ENCODE measurements at regions not wholly inside any gene's neighbourhood (a gene's known extent, or its start where the extent isn't known, plus 50 kb on each side); places are given as distances from the start of the nearest gene placed in this dataset.

DNA sequence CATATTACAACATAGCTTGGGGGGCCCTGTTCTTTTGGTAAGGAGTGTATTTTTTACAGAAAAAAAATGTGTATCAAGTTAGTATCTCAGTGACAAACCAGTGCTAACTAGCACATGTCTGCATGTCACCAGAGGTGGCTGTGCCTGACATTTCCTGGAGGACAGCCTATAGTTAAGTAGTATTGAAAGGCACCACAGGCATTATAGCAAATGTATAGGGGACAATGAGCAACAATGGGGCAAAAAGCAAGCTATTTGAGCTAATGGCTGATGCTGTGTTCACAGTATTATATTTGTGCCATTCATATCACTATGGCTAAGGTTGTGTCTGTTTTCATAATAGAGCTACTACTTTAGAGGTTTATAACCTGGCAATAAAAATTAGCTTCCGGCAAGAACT is 1644.0 kb downstream of the MAT2B start:
- DNase-seq: no peak

DNA sequence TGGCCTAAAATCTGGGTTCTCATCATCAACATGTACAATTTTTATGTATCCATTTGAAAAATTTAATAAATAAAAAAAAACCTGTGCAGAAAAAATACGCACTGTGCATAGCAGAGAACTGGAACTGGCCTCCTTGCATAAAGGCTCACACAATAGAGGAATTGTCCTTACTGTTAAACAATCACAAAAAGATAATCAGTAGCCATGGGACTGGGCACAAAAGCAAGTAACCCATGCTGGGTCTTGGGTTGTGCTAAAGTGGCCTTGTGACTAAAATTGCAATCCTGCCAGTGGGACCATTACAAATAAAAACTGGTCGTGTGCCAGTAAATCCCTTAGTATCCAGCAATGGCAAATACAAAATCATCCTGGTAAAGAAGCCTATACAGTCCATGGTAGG is 1646.6 kb downstream of the MAT2B start:
- no peak for DNase-seq

DNA sequence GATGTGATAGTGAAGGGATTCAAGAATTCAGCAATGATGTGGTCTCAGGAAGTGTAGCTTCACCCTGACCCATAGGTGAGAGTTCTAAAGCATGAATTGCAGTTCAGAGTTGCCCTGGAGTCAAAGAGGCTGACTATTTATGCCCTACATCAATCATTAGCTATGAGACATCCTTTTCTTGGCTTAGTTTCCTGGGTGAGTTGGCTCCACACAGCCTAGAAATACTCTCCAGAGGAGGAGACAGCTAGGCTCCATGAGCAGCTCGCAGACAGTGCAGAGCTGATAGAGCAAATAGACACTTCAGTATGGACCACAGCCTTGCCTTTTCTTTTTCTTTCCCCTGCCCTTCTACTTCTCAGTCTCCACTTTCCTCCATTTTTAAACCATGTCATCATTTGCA is 1651.8 kb downstream of the MAT2B start:
- DNase-seq: no peak

DNA sequence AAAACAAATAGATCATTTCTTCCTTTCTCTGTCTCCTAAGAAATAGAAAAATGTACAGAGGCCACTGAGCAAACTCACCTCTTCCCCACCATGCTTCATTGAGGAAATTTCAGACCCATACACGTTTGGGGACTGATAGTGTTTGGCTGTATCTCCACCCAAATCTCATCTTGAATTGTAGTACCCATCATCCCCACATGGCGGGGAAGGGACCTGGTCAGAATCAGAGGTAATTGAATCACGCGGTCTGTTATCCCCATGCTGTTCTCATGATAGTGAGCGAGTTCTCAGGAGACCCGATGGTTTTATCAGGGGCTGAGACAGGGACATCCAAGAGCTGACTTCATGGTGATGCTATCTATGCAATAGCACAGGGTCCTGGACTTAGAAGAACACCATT is 1655.8 kb downstream of the MAT2B start:
- DNase-seq: no peak

DNA sequence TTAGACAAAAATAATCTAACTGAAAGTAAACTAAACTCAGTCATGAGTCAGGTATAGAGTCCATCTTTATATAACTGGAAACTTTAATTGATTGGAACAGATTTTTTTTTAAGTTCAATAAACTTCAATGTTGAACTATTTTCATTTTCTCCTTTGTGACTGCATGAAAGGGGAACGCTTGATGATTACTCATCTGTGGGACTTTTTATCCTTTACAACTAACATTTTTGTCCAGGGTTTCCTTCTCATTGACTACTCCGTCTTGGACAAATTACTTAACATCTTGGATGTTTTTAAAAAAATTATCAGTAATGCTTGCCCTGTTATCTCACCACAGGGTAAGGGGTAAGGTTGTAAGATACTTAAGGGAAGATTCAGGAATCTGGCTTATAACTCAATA is 1658.4 kb downstream of the MAT2B start:
- no peak for DNase-seq

DNA sequence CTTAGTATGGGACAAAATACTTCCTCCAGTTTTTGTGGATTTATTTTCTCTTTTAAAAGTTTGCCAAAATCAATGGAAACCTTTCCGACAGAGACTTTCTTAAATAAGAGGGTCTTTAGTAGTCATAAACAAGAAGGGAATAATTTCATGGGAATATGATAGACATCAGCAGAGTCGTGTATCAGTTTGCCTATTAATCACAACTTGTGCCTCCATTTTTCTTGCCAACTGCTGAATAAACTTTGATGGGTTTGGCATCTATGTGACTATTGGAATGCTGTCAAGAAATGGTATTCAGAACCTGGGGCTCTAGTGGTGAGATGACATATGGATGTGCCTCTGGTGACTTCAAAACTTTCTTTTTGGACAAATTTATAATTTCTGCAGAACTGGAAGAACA is 1668.2 kb downstream of the MAT2B start:
- no peak for DNase-seq

DNA sequence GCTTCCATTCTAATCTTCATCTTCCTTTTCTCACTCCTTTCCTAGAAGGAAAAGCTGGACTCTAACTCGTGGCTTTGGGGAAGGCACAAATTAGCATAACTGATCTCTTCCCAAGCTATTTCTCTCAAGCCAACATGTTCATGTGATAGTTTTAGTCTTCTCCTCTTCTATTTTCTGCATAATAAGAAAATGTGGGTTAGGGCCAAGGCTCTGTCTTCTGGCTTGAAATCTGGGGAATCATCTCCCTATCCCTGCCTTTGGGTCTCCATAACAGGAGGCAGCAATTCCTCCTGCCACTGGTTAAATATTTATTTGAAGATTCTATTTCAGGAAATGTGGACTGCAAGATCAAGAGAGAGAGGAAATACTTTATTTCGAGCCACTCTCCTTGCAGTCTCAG is 1669.6 kb downstream of the MAT2B start:
- no peak for DNase-seq

DNA sequence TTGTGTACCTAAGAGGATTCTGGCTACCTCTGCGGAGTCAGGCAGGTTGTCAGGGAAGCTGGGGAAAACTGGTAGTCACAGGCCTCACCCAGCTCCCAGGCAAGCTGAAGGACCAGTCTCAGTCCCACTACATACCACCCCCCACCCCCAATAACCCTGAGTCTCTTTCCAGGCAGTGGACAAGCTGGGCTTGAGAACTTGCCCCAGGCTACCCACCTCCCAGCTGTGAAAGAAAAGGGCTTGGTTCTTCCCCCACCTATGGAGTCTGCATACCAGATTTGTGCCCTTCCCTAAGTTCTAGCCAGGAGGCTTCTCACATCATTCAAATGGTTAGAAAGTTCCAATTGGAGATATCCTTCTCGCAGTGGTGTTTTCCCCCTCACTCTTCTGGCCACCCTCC is 1678.8 kb downstream of the MAT2B start:
- DNase-seq: no peak

DNA sequence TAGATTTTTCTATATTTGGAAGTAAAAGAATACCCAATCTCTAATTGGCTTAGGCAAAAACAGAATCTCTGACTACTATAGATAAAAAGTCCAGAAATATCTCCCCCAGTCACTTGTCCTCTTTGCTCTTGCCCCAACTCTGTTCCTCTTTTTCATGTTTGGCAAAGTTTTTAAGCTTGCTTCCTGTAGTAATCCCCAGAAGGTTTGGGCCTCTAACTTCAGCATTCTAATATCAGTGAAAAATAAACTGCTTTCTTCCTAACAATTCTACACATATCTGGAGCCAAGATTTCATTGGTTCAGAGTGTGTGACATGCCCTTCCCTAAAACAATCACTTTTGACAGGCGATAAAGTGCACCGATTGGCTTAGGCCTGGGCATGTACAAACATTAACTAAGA is 1680.3 kb downstream of the MAT2B start:
- no peak for DNase-seq

DNA sequence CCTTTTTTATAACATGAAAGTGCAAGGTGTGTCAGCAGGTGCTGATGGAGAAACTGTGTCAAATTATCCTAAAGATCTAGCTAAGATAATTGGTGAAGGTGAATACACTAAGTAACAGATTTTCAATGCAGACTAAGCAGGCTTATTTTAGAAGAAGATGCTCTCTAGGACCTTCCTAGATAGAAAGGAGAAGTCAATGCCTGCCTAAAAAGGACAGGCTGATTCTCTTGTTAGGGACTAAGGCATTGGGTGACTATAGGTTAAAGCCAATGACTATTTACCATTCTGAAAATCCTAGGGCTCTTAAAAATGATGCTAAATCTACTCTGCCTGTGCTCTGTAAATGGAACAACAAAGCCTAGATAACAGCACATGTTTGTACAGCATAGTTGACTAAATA is 1682.4 kb downstream of the MAT2B start:
- DNase-seq: no peak

DNA sequence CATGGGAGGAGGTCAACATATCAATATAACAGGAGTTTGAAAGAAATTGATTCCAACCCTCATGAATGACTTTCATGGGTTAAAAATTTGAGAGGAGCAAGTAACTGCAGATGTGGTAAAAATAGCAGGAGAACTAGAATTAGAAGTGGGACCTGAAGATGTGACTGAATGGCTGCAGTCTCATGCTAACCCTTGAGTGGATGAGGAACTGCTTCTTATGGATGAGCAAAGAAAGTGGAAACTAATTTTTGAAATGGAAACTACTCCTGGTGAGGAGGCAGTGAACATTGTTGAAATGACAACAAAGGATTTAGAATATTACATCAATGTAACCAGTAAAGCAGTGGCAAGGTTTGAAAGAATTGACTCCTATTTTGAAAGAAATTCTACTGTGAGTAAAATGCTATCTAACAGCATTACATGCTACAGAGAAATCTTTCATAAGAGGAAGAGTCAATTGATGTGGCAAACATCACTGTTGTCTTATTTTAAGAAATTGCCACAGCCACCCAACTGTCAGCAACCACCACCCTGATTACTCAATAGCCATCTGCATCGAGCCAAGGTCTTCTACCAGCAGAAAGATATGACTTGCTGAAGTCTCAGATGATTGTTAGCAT is 1683.2 kb downstream of the MAT2B start:
- DNase-seq: no peak

DNA sequence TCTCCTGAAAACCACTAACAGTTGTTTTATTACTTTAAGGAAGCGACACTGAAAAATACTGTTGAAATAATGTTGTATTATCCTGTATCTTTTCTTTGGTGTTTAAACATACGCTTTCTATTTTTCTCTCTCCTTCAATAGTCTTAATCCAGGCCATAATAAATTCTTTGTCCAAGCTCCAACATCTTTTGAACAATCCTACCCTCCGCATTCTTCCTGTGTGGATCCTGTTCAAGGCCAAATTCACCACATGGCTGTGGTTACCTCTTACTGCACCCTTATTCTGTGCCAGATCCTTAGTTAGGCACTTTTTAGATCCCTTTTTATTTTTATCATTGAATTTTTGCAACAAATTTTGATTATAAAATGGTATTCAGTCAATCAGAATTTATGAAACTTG is 1691.5 kb downstream of the MAT2B start:
- no peak for DNase-seq

DNA sequence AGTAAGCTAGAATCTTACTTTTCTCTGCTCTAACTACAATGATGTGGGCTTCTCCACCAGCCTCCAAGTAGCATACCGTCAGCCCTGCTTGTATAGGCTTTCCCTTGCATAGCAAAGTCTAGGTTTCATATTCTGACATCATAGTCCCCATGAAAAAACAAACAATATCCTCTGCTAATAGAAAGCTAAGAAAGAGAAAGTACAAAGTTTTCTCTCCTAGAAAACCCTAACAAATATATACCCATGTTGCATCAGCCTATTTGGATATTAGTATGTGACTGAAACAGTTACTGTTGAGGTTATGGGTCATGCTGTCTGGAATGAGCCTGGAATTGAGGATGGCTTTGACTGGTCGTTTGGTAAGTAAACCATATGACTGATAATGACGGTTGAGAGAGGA is 1696.0 kb downstream of the MAT2B start:
- DNase-seq: no peak

DNA sequence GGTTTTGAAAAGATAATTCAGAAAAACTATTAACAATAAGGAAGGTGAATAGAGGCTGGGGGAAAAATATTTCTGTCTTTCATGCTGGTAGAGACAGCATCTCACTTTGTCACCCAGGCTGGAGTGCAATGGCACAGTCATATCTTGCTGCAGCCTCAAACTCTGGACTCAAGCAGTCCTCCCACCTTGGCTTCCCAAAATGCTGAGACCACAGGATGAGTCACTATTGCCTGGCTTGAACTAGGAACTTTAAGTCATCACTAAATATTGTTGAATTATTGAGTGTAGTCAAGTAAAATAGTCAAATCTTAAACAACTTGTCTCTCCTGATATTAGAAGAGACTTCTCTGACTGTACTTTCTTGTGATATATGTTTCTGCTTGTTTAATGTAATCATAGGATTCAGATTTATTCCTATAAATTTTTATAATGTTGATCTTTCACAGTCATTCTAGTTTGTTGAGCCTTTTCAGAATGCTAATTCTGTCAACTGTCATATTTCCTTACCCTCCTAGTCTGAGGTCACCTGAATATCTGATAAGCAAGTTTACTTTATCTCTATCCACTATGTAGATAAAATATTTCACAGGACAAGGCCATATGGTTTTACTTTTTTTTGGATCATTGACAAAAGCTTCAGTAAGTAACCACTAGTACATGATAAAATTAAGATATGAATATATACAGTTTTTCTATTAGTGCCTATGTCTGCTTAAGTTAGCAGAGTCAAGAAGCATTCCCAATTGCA is 1696.5 kb downstream of the MAT2B start:
- DNase-seq: no peak

DNA sequence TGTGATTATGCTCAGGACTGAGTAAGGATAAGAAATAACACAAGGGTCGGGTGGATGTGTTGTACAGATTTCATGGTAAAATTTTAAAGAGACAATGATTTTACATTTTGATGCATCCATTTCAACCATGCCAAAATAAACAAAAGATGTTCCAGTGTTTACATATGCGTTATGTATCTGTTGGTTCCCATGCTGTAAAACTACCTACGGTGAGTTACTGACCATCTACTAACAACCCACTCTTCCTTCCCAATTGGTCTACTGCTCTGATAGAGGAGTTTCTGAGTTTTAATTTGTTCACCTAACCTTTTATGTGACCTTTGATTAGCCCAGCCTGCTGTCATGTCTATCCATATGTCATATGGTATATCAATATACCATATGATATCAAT is 1697.1 kb downstream of the MAT2B start:
- DNase-seq: no peak

DNA sequence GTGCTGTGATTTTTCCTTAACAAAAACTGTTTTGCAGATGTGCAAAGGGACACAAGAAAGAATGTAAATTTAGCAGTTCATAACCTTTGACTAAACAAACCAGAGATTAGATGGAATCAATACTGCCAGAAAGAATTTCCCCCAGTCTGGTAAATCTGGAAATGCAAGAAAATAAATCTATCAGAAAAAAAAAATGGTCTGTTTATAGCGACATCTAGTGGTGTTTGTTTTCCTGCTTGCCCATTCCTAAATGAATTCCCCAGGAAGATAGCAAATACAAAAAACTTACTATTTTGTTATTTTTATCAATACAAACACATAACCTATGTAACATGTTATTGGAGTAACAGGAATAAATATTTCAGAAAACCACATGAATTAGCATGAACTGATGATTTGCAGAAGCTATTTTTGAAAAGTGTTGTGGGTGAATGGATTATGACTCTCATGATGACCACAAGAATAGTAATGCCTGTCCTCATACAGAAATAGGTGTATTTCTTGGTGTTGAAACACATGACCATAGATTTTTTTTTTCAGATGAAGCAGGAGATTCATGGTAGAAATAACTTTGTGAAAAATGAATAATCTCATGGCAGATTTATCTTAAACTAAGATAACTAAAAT is 1703.8 kb downstream of the MAT2B start:
- peak in 1 of 5 experiments; percentile 2 for DNase-seq

DNA sequence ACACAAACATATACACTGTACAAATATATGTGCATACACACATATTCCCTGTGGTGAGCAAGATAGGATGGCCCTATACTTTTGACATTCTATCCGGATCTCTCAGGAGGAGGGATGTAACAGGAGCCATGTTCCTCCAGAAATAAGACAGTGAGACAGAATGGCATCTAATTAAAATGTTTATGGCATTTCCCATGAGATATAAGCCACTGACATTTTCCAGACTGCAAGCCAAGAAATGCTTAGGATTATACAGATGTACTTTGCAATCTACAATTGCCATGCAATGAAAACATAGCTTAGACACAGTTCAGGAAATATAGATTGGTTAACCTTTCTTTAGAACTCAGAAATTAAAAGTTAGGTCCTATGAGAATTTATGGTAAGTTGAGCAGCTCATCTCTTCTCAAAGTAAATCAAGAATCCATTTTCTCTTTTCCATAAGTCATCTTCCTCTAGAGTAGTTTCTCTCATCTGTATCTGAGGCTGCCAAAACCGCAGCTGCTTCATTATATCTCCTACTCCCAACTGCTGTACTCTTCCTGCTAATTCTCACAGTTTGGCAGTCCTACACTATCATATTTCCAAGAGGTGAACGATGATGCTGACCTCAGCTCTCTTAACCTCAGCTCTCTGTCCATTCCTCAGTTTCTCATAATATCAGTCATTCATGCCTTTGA is 1719.1 kb downstream of the MAT2B start:
- no peak for DNase-seq

DNA sequence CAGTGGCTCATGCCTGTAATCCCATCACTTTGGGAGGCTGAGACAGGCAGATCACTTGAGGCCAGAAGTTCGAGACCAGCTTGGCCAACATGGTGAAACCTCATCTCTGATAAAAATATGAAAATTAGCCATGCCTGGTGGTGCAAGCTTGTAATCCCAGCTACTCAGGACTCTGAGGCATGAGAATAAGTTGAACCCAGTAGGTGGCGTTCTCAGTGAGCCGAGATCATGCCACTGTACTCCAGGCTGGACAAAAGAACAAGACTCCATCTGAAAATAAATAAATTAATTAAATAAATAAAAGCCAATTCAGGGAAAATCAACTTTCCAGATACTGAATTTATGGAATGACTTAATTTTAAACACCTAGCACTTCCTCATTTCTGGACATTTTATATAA is 1722.1 kb downstream of the MAT2B start:
- no peak for DNase-seq

DNA sequence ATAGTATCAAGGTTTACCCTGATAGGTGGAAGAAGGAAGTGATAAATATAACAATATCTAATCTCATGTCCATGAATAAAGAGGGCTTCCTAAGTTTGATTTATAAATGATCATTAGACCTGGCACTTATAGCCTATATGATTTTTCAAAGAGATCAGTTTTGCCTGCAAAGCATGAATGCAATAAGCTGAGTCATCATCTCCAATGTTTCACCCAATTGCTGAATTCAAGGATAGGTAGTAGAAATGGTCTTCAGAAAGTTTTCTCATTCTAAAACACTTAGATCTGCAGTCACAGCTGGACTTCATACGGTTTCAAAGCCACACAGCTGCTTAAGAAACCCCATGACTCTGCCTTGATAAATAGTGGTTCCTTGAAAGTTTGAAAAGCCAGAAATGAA is 1722.8 kb downstream of the MAT2B start:
- DNase-seq: no peak

DNA sequence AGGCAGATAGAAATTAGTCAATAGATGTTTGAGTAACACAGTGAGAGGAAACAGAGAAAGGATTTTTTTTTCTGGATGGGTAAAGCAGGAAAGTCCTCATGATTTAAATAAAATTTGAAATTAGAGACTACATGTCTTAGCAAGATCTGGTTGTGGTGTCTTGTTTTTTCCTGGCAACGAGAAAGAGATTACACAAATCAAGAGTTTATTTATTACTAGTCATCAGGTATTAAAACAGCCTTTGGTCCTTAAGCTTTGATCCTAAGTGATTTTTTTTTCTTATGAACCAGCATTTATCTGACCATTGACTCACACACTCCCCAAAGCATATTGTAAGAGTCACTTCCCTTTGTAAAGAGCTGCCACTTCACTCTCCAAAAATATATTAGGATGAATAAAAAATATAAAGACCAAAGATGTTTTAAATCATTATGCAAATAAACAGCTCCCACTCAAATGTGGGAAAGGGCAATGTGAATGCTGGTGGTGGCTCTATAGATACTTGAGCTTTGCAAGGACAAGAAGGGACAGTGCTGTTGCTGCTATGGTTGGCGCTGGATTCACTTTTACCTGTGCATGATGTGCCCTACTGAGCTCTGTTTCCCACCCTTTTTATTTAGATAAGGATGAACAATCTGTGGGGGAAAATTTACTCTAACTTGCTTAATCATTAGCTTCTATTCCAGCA is 1726.5 kb downstream of the MAT2B start:
- no peak for DNase-seq

DNA sequence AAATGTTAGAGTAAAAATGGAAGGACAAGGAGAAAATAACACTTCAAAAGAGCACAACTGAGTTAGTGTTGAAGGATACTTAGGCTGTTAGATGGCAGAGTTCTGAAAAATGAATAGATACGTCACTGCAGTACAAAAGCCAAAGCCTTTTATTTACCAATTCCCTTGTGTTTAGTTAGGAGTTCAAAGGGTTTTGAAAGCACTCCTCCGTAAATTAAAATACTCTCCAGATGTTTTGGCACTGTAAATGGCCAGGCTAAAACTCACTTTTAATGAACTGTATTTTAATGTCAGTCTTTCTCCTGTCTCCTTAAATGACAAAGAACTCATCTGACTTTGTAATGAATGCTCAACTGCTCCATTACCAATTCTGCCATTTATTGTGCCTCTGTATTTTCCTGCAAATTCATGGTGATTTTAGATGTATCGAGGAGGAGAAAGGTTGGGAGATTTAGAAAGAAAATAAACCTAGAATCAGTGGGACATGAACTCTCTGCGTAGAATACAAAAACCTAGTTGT is 1727.2 kb downstream of the MAT2B start:
- no peak for DNase-seq

DNA sequence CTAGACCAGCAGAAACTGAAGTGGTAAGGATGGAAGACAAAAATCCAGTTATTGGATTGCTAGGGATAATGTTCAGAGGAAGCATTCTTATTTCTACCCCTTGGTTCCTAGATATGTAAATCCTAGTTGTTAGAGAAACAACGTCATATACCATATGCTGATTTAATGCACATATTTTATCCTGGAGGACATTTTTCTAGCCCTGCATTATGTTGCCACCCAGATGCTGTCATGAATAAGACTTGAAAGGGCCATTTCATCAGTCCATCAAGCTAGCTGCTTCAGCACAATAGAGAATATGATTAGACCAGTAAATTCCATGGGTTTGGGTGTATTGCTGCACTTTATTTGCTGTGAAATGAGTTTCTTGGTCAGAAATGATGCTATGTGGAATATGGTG is 1736.4 kb downstream of the MAT2B start:
- DNase-seq: no peak

DNA sequence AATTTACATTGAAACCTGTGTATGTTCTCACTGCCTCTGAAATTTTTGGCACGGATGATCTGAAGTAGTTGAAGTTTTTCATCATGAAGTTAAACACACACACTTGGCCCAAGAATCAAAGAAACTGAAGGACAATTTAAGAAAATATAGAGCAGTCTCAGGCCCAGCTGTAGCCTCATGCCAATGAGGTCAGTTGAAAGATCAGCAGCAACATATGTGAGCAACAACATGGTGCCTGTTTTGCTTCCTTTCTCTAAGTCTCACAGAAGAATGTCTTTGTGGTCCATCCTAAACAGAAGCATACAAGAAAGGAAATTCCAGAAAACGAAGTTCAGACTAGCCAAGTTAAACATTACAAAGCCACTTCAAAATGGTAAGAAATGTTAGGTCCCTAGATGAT is 1737.2 kb downstream of the MAT2B start:
- DNase-seq: no peak

Measured in T-helper 2 cell (primary cell).